GM19035 (cell line): ENCODE measurements at regions not wholly inside any gene's neighbourhood (a gene's known extent, or its start where the extent isn't known, plus 50 kb on each side); places are given as distances from the start of the nearest gene placed in this dataset.
"Not testable (repeated sequence)": the region's sequence is repeated elsewhere in the genome, so short reads cannot be mapped to it uniquely, and the experiment has no call there.

Source experiments
- ATAC-seq: cut with Tn5 transposase; IDR thresholded peaks from one replicate; pipeline ENCODE4 v1.9.1; 2021; ENCODE audit not compliant: unreplicated experiment

- ATAC-seq: no peak
Measured at GRCh38 chr1:61028136-61028535, 54.2 kb upstream of the NFIA start.

- not testable (repeated sequence) for ATAC-seq
Measured at GRCh38 chr1:61018068-61018467, 64.3 kb upstream of the NFIA start.

- no peak for ATAC-seq
Measured at GRCh38 chr1:61017651-61018050, 64.7 kb upstream of the NFIA start.

GRCh38 chr1:61013946-61014667 lies 68.3 kb upstream of the NFIA start:
- ATAC-seq: no peak

- ATAC-seq: no peak
Measured at GRCh38 chr1:61013189-61013945, 69.0 kb upstream of the NFIA start.

GRCh38 chr1:61012341-61012761 lies 70.0 kb upstream of the NFIA start:
- no peak for ATAC-seq

- no peak for ATAC-seq
Measured at GRCh38 chr1:61011561-61012263, 70.6 kb upstream of the NFIA start.

- no peak for ATAC-seq
Measured at GRCh38 chr1:61007534-61008364, 74.6 kb upstream of the NFIA start.

- no peak for ATAC-seq
Measured at GRCh38 chr1:61005614-61006580, 76.5 kb upstream of the NFIA start.

GRCh38 chr1:61004262-61005003 lies 77.9 kb upstream of the NFIA start:
- ATAC-seq: no peak

- ATAC-seq: no peak
Measured at GRCh38 chr1:61000327-61000726, 82.0 kb upstream of the NFIA start.

GRCh38 chr1:60998786-60999185 lies 83.6 kb upstream of the NFIA start:
- ATAC-seq: no peak

- ATAC-seq: no peak
Measured at GRCh38 chr1:60994828-60995492, 87.4 kb upstream of the NFIA start.

GRCh38 chr1:60994369-60994768 lies 88.0 kb upstream of the NFIA start:
- no peak for ATAC-seq

- no peak for ATAC-seq
Measured at GRCh38 chr1:60992165-60992564, 90.2 kb upstream of the NFIA start.

GRCh38 chr1:60990714-60991090 lies 91.7 kb upstream of the NFIA start:
- ATAC-seq: no peak

- no peak for ATAC-seq
Measured at GRCh38 chr1:60989749-60990713, 92.3 kb upstream of the NFIA start.

GRCh38 chr1:60988891-60989290 lies 93.5 kb upstream of the NFIA start:
- no peak for ATAC-seq
